Trophoblast cell (in vitro differentiated cells and primary cell): ENCODE measurements at regions not wholly inside any gene's neighbourhood (a gene's known extent, or its start where the extent isn't known, plus 50 kb on each side); places are given as distances from the start of the nearest gene placed in this dataset.
"Not testable (repeated sequence)": the region's sequence is repeated elsewhere in the genome, so short reads cannot be mapped to it uniquely, and the experiment has no call there.

Source experiments
- DNase-seq, 2 donors: peaks; one replicate each; pipeline ENCODE4 v3.0.0-alpha.2; 2016
- H2AFZ ChIP-seq: 2 replicates; pipeline ENCODE4 v1.6.1; 2013; ENCODE audit warnings: low read length, moderate library complexity, mild to moderate bottlenecking; ENCODE audit not compliant: insufficient read depth, poor library complexity
- H2AK5ac ChIP-seq: 2 replicates; pipeline ENCODE4 v1.6.1; 2013; ENCODE audit warnings: mild to moderate bottlenecking, low read length
- H2BK120ac ChIP-seq: 2 replicates; pipeline ENCODE4 v1.6.1; 2013; ENCODE audit warnings: low read length, mild to moderate bottlenecking, moderate library complexity; ENCODE audit not compliant: insufficient read depth, poor library complexity
- H2BK12ac ChIP-seq: 2 replicates; pipeline ENCODE4 v1.6.1; 2013; ENCODE audit warnings: mild to moderate bottlenecking, low read length, moderate library complexity
- H2BK5ac ChIP-seq: 2 replicates; pipeline ENCODE4 v1.6.1; 2013; ENCODE audit warnings: low read length, low read depth, moderate library complexity, mild to moderate bottlenecking; ENCODE audit not compliant: poor library complexity
- H3K14ac ChIP-seq: 2 replicates; pipeline ENCODE4 v1.6.1; 2013; ENCODE audit warnings: mild to moderate bottlenecking, low read length
- H3K18ac ChIP-seq: 2 replicates; pipeline ENCODE4 v1.6.1; 2013; ENCODE audit warnings: mild to moderate bottlenecking, low read length
- H3K23ac ChIP-seq: 2 replicates; pipeline ENCODE4 v1.6.1; 2013; ENCODE audit warnings: low read length
- H3K27ac ChIP-seq: 2 replicates; pipeline ENCODE4 v1.5.1; 2013; ENCODE audit warnings: low read depth, mild to moderate bottlenecking, inconsistent platforms, low read length, moderate library complexity
- H3K27me3 ChIP-seq: 2 replicates; pipeline ENCODE4 v1.6.1; 2013; ENCODE audit warnings: inconsistent platforms, mild to moderate bottlenecking, low read length, moderate library complexity; ENCODE audit not compliant: insufficient read depth
- H3K36me3 ChIP-seq, 2 experiments: 1 replicate in 1 of 2; 2 replicates in 1 of 2; pipeline ENCODE4 v1.6.1; 2013; ENCODE audit warnings: low read length in 2 of 2, mild to moderate bottlenecking in 2 of 2, moderate library complexity in 1 of 2; ENCODE audit not compliant: insufficient read depth in 2 of 2, control insufficient read depth in 1 of 2
- H3K4ac ChIP-seq: 2 replicates; pipeline ENCODE4 v1.6.1; 2013; ENCODE audit warnings: low read depth, mild to moderate bottlenecking, low read length, moderate library complexity
- H3K4me1 ChIP-seq, 2 experiments: 1 replicate in 1 of 2; 2 replicates in 1 of 2; pipeline ENCODE4 v1.6.1; 2013; ENCODE audit warnings: low read length in 2 of 2, mild to moderate bottlenecking in 2 of 2, moderate library complexity in 1 of 2; ENCODE audit not compliant: insufficient read depth in 2 of 2, control insufficient read depth in 1 of 2
- H3K4me2 ChIP-seq: 2 replicates; pipeline ENCODE4 v1.6.1; 2013; ENCODE audit warnings: inconsistent platforms, mild to moderate bottlenecking, low read length, moderate library complexity
- H3K4me3 ChIP-seq: 2 replicates; pipeline ENCODE4 v1.5.1; 2013; ENCODE audit warnings: mild to moderate bottlenecking, low read depth, low read length, inconsistent platforms
- H3K79me1 ChIP-seq: one replicate; pipeline ENCODE4 v1.6.1; 2013; ENCODE audit warnings: low read length
- H3K79me2 ChIP-seq: 2 replicates; pipeline ENCODE4 v1.6.1; 2013; ENCODE audit warnings: low read length, mild to moderate bottlenecking; ENCODE audit not compliant: control insufficient read depth, insufficient read depth, poor library complexity
- H3K9ac ChIP-seq: 2 replicates; pipeline ENCODE4 v1.6.1; 2013; ENCODE audit warnings: mild to moderate bottlenecking, low read length
- H3K9me3 ChIP-seq: 2 replicates; pipeline ENCODE4 v1.6.1; 2013; ENCODE audit warnings: low read depth, mild to moderate bottlenecking, control low read depth, inconsistent platforms, low read length; ENCODE audit not compliant: insufficient read depth
- H4K12ac ChIP-seq: 2 replicates; pipeline ENCODE4 v1.6.1; 2013; ENCODE audit warnings: low read depth, mild to moderate bottlenecking, low read length, moderate library complexity
- H4K8ac ChIP-seq: 2 replicates; pipeline ENCODE4 v1.6.1; 2013; ENCODE audit warnings: low read depth, mild to moderate bottlenecking, low read length, moderate library complexity
- H4K91ac ChIP-seq: one replicate; pipeline ENCODE4 v1.6.1; 2013; ENCODE audit warnings: low read depth, mild to moderate bottlenecking, low read length, moderate library complexity
- WGBS: extraction: QIAGEN DNeasy Blood & Tissue Kit; methylation state at CpG from one replicate; pipeline ENCODE4 v1.1.7; 2013; ENCODE audit warnings: missing lambda C conversion rate; ENCODE audit not compliant: insufficient read length, insufficient coverage; ENCODE audit errors: extremely low coverage; 5-methylcytosine and 5-hydroxymethylcytosine counted together

GRCh38 chr3:198113206-198114053 is 153.4 kb downstream of the LMLN start:
- Histone ChIP-seq H3K4me3 (peak overlapping the region; percentile 5), H2AFZ (peak overlapping the region; percentile 67), H3K14ac (no peak overlapping the region), H3K23ac (no peak overlapping the region), H3K4ac (no peak overlapping the region), H2BK120ac (no peak overlapping the region), H3K9me3 (peaks cover 2% of the 10 kb centered on the region), H2BK5ac (no peak overlapping the region), H4K8ac (no peak overlapping the region), H3K79me1 (no peaks in the 10 kb centered on the region), H3K9ac (no peak overlapping the region), H3K27me3 (peaks cover 21% of the 10 kb centered on the region), H3K18ac (no peak overlapping the region), H4K91ac (no peak overlapping the region), H3K36me3 (no peaks in the 10 kb centered on the region), H2AK5ac (no peak overlapping the region), H4K12ac (no peak overlapping the region), H3K79me2 (no peaks in the 10 kb centered on the region), H2BK12ac (no peak overlapping the region), H3K4me2 (peak overlapping the region; percentile 42), H3K27ac (no peak overlapping the region), H3K4me1 (no peaks in the 10 kb centered on the region)
- DNase-seq, result no peak
- no CpG with 5 or more reads among the region's 59 CpGs for WGBS

GRCh38 chr3:198114516-198114915 is 154.5 kb downstream of the LMLN start:
- no CpG with 5 or more reads among the region's 7 CpGs for WGBS
- H3K27me3 ChIP-seq, result peaks cover 21% of the 10 kb centered on the region
- not testable (repeated sequence) for H3K18ac ChIP-seq, H2BK12ac ChIP-seq, H3K4me3 ChIP-seq, H3K4me1 ChIP-seq, H2AK5ac ChIP-seq, H3K9ac ChIP-seq, H4K12ac ChIP-seq, H3K4me2 ChIP-seq, H2BK120ac ChIP-seq, H3K9me3 ChIP-seq, H2BK5ac ChIP-seq, H2AFZ ChIP-seq, H3K79me2 ChIP-seq, H4K8ac ChIP-seq, H3K23ac ChIP-seq, H3K14ac ChIP-seq, H3K27ac ChIP-seq, H3K79me1 ChIP-seq, H3K36me3 ChIP-seq, H4K91ac ChIP-seq, DNase-seq, H3K4ac ChIP-seq

GRCh38 chr3:198122184-198122583 is 162.2 kb downstream of the LMLN start:
- H3K14ac ChIP-seq, H3K18ac ChIP-seq, H3K4ac ChIP-seq, H2BK12ac ChIP-seq, H2BK5ac ChIP-seq, H4K91ac ChIP-seq, H3K4me3 ChIP-seq, H2AK5ac ChIP-seq, H2BK120ac ChIP-seq, H3K79me1 ChIP-seq, H3K27ac ChIP-seq, H3K9me3 ChIP-seq, H3K36me3 ChIP-seq, H3K4me1 ChIP-seq, H2AFZ ChIP-seq, DNase-seq, H3K4me2 ChIP-seq, H3K23ac ChIP-seq, H4K8ac ChIP-seq, H3K9ac ChIP-seq, H4K12ac ChIP-seq, H3K79me2 ChIP-seq, H3K27me3 ChIP-seq: not testable (repeated sequence)
- no CpG with 5 or more reads among the region's 8 CpGs for WGBS

- H3K9ac ChIP-seq, H3K4ac ChIP-seq, H4K91ac ChIP-seq, H3K4me3 ChIP-seq, DNase-seq, H3K18ac ChIP-seq, H2AK5ac ChIP-seq, H2BK12ac ChIP-seq, H3K9me3 ChIP-seq, H2BK5ac ChIP-seq, H4K8ac ChIP-seq, H3K36me3 ChIP-seq, H4K12ac ChIP-seq, H3K27ac ChIP-seq, H3K4me1 ChIP-seq, H3K27me3 ChIP-seq, H2BK120ac ChIP-seq, H3K4me2 ChIP-seq, H3K23ac ChIP-seq, H3K14ac ChIP-seq, H3K79me1 ChIP-seq, H3K79me2 ChIP-seq, H2AFZ ChIP-seq: not testable (repeated sequence)
- no CpG with 5 or more reads among the region's 12 CpGs for WGBS
Observed at GRCh38 chr3:198137038-198137835, 177.2 kb downstream of the LMLN start.
